ENCODE measurements at regions not wholly inside any gene's neighbourhood (a gene's known extent, or its start where the extent isn't known, plus 50 kb on each side); places are given as distances from the start of the nearest gene placed in this dataset.

DNA sequence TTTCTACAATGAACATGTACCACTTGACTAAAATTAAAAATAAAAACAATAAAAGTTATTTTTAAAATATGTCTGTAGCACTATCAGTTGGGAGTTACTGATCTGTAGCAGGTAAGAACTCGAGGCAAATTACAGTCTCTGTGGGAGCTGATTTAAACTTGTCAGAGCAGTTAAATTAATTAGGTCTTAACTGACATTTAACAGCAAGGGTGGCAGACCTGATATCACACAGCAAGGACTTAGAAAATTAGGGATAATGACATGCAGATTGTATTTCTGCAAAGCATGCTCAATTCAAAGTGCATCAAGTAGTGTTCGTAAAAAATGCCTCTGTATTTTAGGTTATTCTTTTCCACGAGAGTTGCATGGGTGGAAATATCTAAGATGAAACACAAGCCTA lies 208.9 kb downstream of the SPATA18 start:
- no peak for TF ChIP-seq CTCF (IDR thresholded peaks at IDR 0.05)
- no peak for TF ChIP-seq POLR2A (IDR thresholded peaks at IDR 0.05)

All from thyroid gland (tissue), 4 donors.